ENCODE measurements at regions not wholly inside any gene's neighbourhood (a gene's known extent, or its start where the extent isn't known, plus 50 kb on each side); places are given as distances from the start of the nearest gene placed in this dataset.

- Histone ChIP-seq H3K4me1 (no peaks in the 10 kb centered on the region), H3K9me3 (no peaks in the 10 kb centered on the region), H3K36me3 (no peaks in the 10 kb centered on the region), H3K4me3 (replicated peaks in 1 of 3) (no peak overlapping the region), H3K27ac (no peak overlapping the region), H3K27me3 (no peaks in the 10 kb centered on the region)
- 54 to 68% methylated on average over 1 of the region's 1 CpG for WGBS, 2 donors
- DNase-seq, result no peak
- intact Hi-C loops (cut with DNase I), result no loop called here
- TF ChIP-seq POLR2A (IDR thresholded peaks at IDR 0.05) (no peak), CTCF (IDR thresholded peaks at IDR 0.05) (no peak)
Observed at GRCh38 chr5:120852222-120852860, 388.2 kb downstream of the PRR16 start.

- H3K27ac ChIP-seq, result no peak overlapping the region
- H3K4me1 ChIP-seq, result no peaks in the 10 kb centered on the region
- H3K9me3 ChIP-seq, result no peaks in the 10 kb centered on the region
- no peak overlapping the region for H3K4me3 ChIP-seq (replicated peaks in 1 of 3)
- H3K27me3 ChIP-seq, result no peaks in the 10 kb centered on the region
- no peak for DNase-seq
- no peak for TF ChIP-seq POLR2A (IDR thresholded peaks at IDR 0.05)
- no peak for TF ChIP-seq CTCF (IDR thresholded peaks at IDR 0.05)
- 90 to 93% methylated on average over 7 of the region's 7 CpGs for WGBS, 2 donors
- H3K36me3 ChIP-seq, result no peaks in the 10 kb centered on the region
- intact Hi-C loops (cut with DNase I), result no loop called here
Observed at GRCh38 chr5:120866997-120867396, 402.9 kb downstream of the PRR16 start.

GRCh38 chr5:120869831-120870230 is 405.7 kb downstream of the PRR16 start:
- TF ChIP-seq POLR2A (IDR thresholded peaks at IDR 0.05), result no peak
- TF ChIP-seq CTCF (IDR thresholded peaks at IDR 0.05), result no peak
- Histone ChIP-seq H3K4me1 (no peaks in the 10 kb centered on the region), H3K4me3 (replicated peaks in 1 of 3) (no peak overlapping the region), H3K9me3 (no peaks in the 10 kb centered on the region), H3K36me3 (no peaks in the 10 kb centered on the region), H3K27me3 (no peaks in the 10 kb centered on the region), H3K27ac (no peak overlapping the region)
- DNase-seq, result no peak
- 90 to 93% methylated on average over 1 of the region's 1 CpG for WGBS, 2 donors
- intact Hi-C loops (cut with DNase I), result no loop called here

- H3K27me3 ChIP-seq, result no peaks in the 10 kb centered on the region
- 77 to 85% methylated on average over 2 of the region's 2 CpGs for WGBS, 2 donors
Observed at GRCh38 chr5:120872297-120872696, 408.2 kb downstream of the PRR16 start.

More at GRCh38 chr5:120872297-120872696, 408.2 kb downstream of the PRR16 start:
- intact Hi-C loops (cut with DNase I), result no loop called here
- no peaks in the 10 kb centered on the region for H3K9me3 ChIP-seq
- no peak overlapping the region for H3K27ac ChIP-seq
- no peaks in the 10 kb centered on the region for H3K36me3 ChIP-seq
- no peak overlapping the region for H3K4me3 ChIP-seq (replicated peaks in 1 of 3)
- no peaks in the 10 kb centered on the region for H3K4me1 ChIP-seq
- no peak for DNase-seq
- TF ChIP-seq POLR2A (IDR thresholded peaks at IDR 0.05) (no peak), CTCF (IDR thresholded peaks at IDR 0.05) (no peak)

All from thyroid gland (tissue), 4 donors.